HEK293T (cell line): ENCODE measurements at regions not wholly inside any gene's neighbourhood (a gene's known extent, or its start where the extent isn't known, plus 50 kb on each side); places are given as distances from the start of the nearest gene placed in this dataset.

ENCODE experiments used
- ARNT ChIP-seq: fragments of 450-650 bp; IDR thresholded peaks from 2 replicates; pipeline ENCODE4 v1.6.1; 2017; ENCODE audit warnings: mild to moderate bottlenecking
- BHLHE40 ChIP-seq: fragments of 450-650 bp; IDR thresholded peaks from 2 replicates; pipeline ENCODE4 v1.6.1; 2016; ENCODE audit warnings: mild to moderate bottlenecking, moderate library complexity, borderline replicate concordance
- FOXA1 ChIP-seq: fragments of 450-650 bp; IDR thresholded peaks from 2 replicates; pipeline ENCODE4 v1.6.1; 2016; ENCODE audit warnings: mild to moderate bottlenecking
- LEF1 ChIP-seq: fragments of 450-650 bp; IDR thresholded peaks from 2 replicates; pipeline ENCODE4 v1.6.1; 2017; ENCODE audit warnings: mild to moderate bottlenecking, borderline replicate concordance
- NFRKB ChIP-seq: fragments of 450-650 bp; IDR thresholded peaks from 2 replicates; pipeline ENCODE4 v1.6.1; 2016; ENCODE audit warnings: mild to moderate bottlenecking, moderate library complexity
- PKNOX1 ChIP-seq: fragments of 450-650 bp; IDR thresholded peaks from 2 replicates; pipeline ENCODE4 v1.6.1; 2016
- SP1 ChIP-seq: fragments of 450-650 bp; IDR thresholded peaks from 2 replicates; pipeline ENCODE4 v1.6.1; 2017
- ZNF384 ChIP-seq: fragments of 450-650 bp; IDR thresholded peaks from 2 replicates; pipeline ENCODE4 v1.6.1; 2016

- no peak for TF ChIP-seq ARNT
- TF ChIP-seq BHLHE40 = no peak
- no peak for TF ChIP-seq PKNOX1
- TF ChIP-seq FOXA1 = no peak
- TF ChIP-seq LEF1 = no peak
- TF ChIP-seq SP1 = no peak
- TF ChIP-seq NFRKB = no peak
- TF ChIP-seq ZNF384 = no peak
Measured at GRCh38 chr20:24729896-24730605, 219.0 kb upstream of the CST7 start.
